Nephron progenitor cell (in vitro differentiated cells): ENCODE measurements at regions not wholly inside any gene's neighbourhood (a gene's known extent, or its start where the extent isn't known, plus 50 kb on each side); places are given as distances from the start of the nearest gene placed in this dataset.

Source experiments
- DNase-seq: peaks from one replicate; pipeline ENCODE4 v3.0.0; 2021
- H3K27ac Mint-ChIP-seq: 2 replicates; pipeline ENCODE4 v1.8.0; 2021; ENCODE audit warnings: mild to moderate bottlenecking, moderate library complexity, mixed read lengths
- H3K27me3 Mint-ChIP-seq: 2 replicates; pipeline ENCODE4 v1.8.0; 2021; ENCODE audit warnings: mild to moderate bottlenecking, low read depth, mixed read lengths; ENCODE audit not compliant: poor library complexity
- H3K36me3 Mint-ChIP-seq: 2 replicates; pipeline ENCODE4 v1.8.0; 2021; ENCODE audit warnings: low read depth, mixed read lengths
- H3K4me1 Mint-ChIP-seq: 2 replicates; pipeline ENCODE4 v1.8.0; 2021; ENCODE audit warnings: mixed read lengths
- H3K4me3 Mint-ChIP-seq: 2 replicates; pipeline ENCODE4 v1.8.0; 2021; ENCODE audit warnings: mild to moderate bottlenecking, moderate library complexity, mixed read lengths
- H3K9me3 Mint-ChIP-seq: 2 replicates; pipeline ENCODE4 v1.8.0; 2021; ENCODE audit warnings: mild to moderate bottlenecking, moderate library complexity, mixed read lengths
- CTCF ChIP-seq: fragments of 200-600 bp; sonication (generic); IDR thresholded peaks from 2 replicates; pipeline ENCODE4 v1.5.0; 2021; ENCODE audit warnings: antibody characterized with exemption

GRCh38 chr1:78722947-78723346 lies 73.3 kb downstream of the IFI44 start:
- DNase-seq: no peak
- Mint-ChIP-seq H3K27me3 (no peaks in the 10 kb centered on the region), H3K27ac (no peak overlapping the region), H3K9me3 (no peaks in the 10 kb centered on the region), H3K4me1 (no peaks in the 10 kb centered on the region), H3K36me3 (no peaks in the 10 kb centered on the region), H3K4me3 (no peak overlapping the region)
- no peak for TF ChIP-seq CTCF

- peaks cover 1% of the 10 kb centered on the region for H3K27me3 Mint-ChIP-seq
- no peak overlapping the region for H3K27ac Mint-ChIP-seq
- H3K9me3 Mint-ChIP-seq: no peaks in the 10 kb centered on the region
- TF ChIP-seq CTCF: no peak
- no peaks in the 10 kb centered on the region for H3K4me1 Mint-ChIP-seq
- no peak overlapping the region for H3K4me3 Mint-ChIP-seq
- DNase-seq: no peak
- H3K36me3 Mint-ChIP-seq: no peaks in the 10 kb centered on the region
These were observed 77.1 kb downstream of the IFI44 start for GRCh38 chr1:78726686-78727085.

DNA sequence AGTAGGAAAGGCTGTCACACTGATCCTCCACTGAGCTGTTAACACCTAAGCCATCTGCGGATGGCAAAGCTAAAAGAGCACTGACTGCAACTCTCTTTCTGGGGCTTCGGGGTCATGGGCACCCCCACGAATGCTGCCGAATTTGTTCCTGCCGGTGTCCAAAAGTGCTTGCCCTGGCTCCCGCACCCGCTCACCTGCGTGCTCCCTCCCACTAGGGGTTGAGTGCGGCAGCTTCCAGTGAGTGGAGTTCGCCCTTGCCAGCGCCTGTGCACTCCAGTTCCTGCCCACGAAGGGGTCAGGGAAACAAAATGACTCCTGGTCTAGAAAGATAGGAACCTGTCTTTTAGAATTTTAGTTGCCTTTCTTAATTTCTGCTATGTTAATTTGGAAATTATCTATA lies 78.7 kb downstream of the IFI44 start:
- Mint-ChIP-seq H3K27ac (no peak overlapping the region), H3K4me3 (no peak overlapping the region), H3K36me3 (no peaks in the 10 kb centered on the region), H3K27me3 (peaks cover 4% of the 10 kb centered on the region), H3K4me1 (no peaks in the 10 kb centered on the region), H3K9me3 (no peaks in the 10 kb centered on the region)
- no peak for DNase-seq
- TF ChIP-seq CTCF: no peak

- Mint-ChIP-seq H3K27me3 (peaks cover 4% of the 10 kb centered on the region), H3K4me1 (no peaks in the 10 kb centered on the region), H3K9me3 (no peaks in the 10 kb centered on the region), H3K4me3 (no peak overlapping the region), H3K36me3 (no peaks in the 10 kb centered on the region), H3K27ac (no peak overlapping the region)
- no peak for DNase-seq
- no peak for TF ChIP-seq CTCF
These were observed 80.4 kb downstream of the IFI44 start for GRCh38 chr1:78730054-78730453.

DNA sequence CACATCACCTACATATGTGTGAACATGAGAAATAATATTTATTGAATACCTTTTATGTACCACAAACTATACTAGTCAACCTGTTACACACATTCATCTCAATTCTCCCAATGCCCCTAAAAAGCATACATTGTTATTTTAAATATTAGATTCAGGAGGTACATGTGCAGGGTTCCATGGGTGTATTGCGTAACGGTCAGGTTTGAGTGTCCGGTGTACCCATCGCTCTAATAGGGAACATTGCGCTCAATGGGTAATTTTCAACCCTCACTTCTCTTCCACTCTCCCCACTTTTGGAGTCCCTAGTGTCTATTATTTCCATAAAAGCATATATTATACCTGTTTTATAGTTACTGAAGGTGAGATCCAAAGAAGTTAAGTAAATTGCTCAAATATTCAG lies 82.0 kb downstream of the IFI44 start:
- Mint-ChIP-seq H3K27me3 (peaks cover 7% of the 10 kb centered on the region), H3K27ac (no peak overlapping the region), H3K9me3 (no peaks in the 10 kb centered on the region), H3K4me3 (no peak overlapping the region), H3K36me3 (no peaks in the 10 kb centered on the region), H3K4me1 (no peaks in the 10 kb centered on the region)
- DNase-seq: no peak
- TF ChIP-seq CTCF: no peak

- no peak for DNase-seq
- TF ChIP-seq CTCF: no peak
- H3K36me3 Mint-ChIP-seq: no peaks in the 10 kb centered on the region
- no peak overlapping the region for H3K27ac Mint-ChIP-seq
- no peak overlapping the region for H3K4me3 Mint-ChIP-seq
- H3K9me3 Mint-ChIP-seq: peaks cover 23% of the 10 kb centered on the region
- H3K4me1 Mint-ChIP-seq: no peaks in the 10 kb centered on the region
- H3K27me3 Mint-ChIP-seq: peaks cover 3% of the 10 kb centered on the region
These were observed 87.6 kb downstream of the IFI44 start for GRCh38 chr1:78737241-78737640.
